Liver (tissue), 3 donors: ENCODE measurements at regions not wholly inside any gene's neighbourhood (a gene's known extent, or its start where the extent isn't known, plus 50 kb on each side); places are given as distances from the start of the nearest gene placed in this dataset.

Experiments
- CTCF ChIP-seq: fragments of 150-350 bp; IDR thresholded peaks from 2 replicates; pipeline ENCODE4 v1.5.1; 2017; ENCODE audit warnings: improper control_type of control experiment, low read depth, low read length; ENCODE audit not compliant: missing input control
- FOXA1 ChIP-seq: IDR thresholded peaks from 2 replicates; pipeline ENCODE4 v1.6.1; 2016; ENCODE audit warnings: antibody characterized with exemption
- FOXA2 ChIP-seq: IDR thresholded peaks from 2 replicates; pipeline ENCODE4 v1.6.1; 2016; ENCODE audit warnings: antibody characterized with exemption
- GABPA ChIP-seq, 2 donors: IDR thresholded peaks in 1 of 2; conservative IDR thresholded peaks in 1 of 2; 2 replicates each; pipeline ENCODE4 v1.6.1; 2016; ENCODE audit warnings: antibody characterized with exemption in 2 of 2, mild to moderate bottlenecking in 1 of 2, moderate library complexity in 1 of 2
- HNF4G ChIP-seq: IDR thresholded peaks from 2 replicates; pipeline ENCODE4 v1.6.1; 2016; ENCODE audit warnings: antibody characterized with exemption
- JUND ChIP-seq, 2 donors: IDR thresholded peaks; 2 replicates each; pipeline ENCODE4 v1.6.1; 2016; ENCODE audit warnings: antibody characterized with exemption in 2 of 2
- REST ChIP-seq: IDR thresholded peaks from 2 replicates; pipeline ENCODE4 v1.6.1; 2016; ENCODE audit warnings: antibody characterized with exemption, mild to moderate bottlenecking
- TAF1 ChIP-seq: conservative IDR thresholded peaks from 2 replicates; pipeline ENCODE4 v1.6.1; 2016; ENCODE audit warnings: antibody characterized with exemption, mild to moderate bottlenecking
- YY1 ChIP-seq: IDR thresholded peaks from 2 replicates; pipeline ENCODE4 v1.6.1; 2016; ENCODE audit warnings: antibody characterized with exemption, mild to moderate bottlenecking
- donor health status: healthy.
- donor health status: healthy.

DNA sequence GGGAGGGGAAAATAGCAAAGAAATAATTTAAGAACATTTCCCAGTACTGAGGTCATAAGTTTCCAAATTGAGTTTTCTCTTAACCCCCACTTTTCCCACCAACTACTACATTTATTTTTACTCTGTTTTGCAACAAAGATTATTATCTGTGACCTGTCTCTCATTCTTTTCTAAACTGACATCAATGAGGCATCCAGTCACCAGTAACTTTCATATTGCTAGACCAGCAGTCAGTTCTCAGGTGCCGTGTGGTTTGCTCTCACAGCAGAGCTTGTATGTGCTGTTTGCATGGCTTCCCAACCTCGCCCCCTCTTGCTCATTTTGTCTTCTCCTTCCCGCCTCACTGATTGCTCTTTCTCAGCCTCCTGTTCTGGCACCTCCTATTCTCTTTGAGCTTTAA lies 1091.3 kb downstream of the TBC1D22A start:
- TF ChIP-seq CTCF = no peak
- TF ChIP-seq FOXA2 = no peak
- no peak for TF ChIP-seq HNF4G
- TF ChIP-seq YY1 = no peak
- TF ChIP-seq FOXA1 = no peak
- TF ChIP-seq REST = no peak
- no peak for TF ChIP-seq TAF1
- no peak for TF ChIP-seq JUND (IDR thresholded peaks at IDR 0.05)
- TF ChIP-seq GABPA (IDR thresholded peaks at IDR 0.05 in 1 of 2, conservative IDR thresholded peaks at IDR 0.05 in 1 of 2) = no peak
